HEK293T (cell line): ENCODE measurements at regions not wholly inside any gene's neighbourhood (a gene's known extent, or its start where the extent isn't known, plus 50 kb on each side); places are given as distances from the start of the nearest gene placed in this dataset.

ENCODE experiments used
- CTCF ChIA-PET: fragments of 350-600 bp; formaldehyde crosslinking; extraction: SDS; loops from one replicate; lab custom pipeline; 2021; ENCODE audit warnings: antibody characterized with exemption, inconsistent platforms; lab: Yijun Ruan, JAX
- POLR2A ChIA-PET: fragments of 350-600 bp; formaldehyde crosslinking; extraction: SDS; loops from one replicate; lab custom pipeline; 2020; ENCODE audit warnings: antibody characterized with exemption, inconsistent platforms; lab: Yijun Ruan, JAX
- DNase-seq: peaks from one replicate; pipeline ENCODE4 v3.0.0; 2012; ENCODE audit warnings: mixed read lengths; ENCODE audit errors: extremely low spot score
- ARNT ChIP-seq: fragments of 450-650 bp; IDR thresholded peaks from 2 replicates; pipeline ENCODE4 v1.6.1; 2017; ENCODE audit warnings: mild to moderate bottlenecking
- BHLHE40 ChIP-seq: fragments of 450-650 bp; IDR thresholded peaks from 2 replicates; pipeline ENCODE4 v1.6.1; 2016; ENCODE audit warnings: mild to moderate bottlenecking, moderate library complexity, borderline replicate concordance
- CTBP1 ChIP-seq: fragments of 450-650 bp; IDR thresholded peaks from 2 replicates; pipeline ENCODE4 v1.6.1; 2016; ENCODE audit warnings: borderline replicate concordance
- ELF4 ChIP-seq: fragments of 450-650 bp; IDR thresholded peaks from 2 replicates; pipeline ENCODE4 v1.6.1; 2017; ENCODE audit warnings: antibody characterized with exemption
- FOXA1 ChIP-seq: fragments of 450-650 bp; IDR thresholded peaks from 2 replicates; pipeline ENCODE4 v1.6.1; 2016; ENCODE audit warnings: mild to moderate bottlenecking
- FOXK2 ChIP-seq: fragments of 450-650 bp; IDR thresholded peaks from 2 replicates; pipeline ENCODE4 v1.6.1; 2016; ENCODE audit warnings: mild to moderate bottlenecking
- FOXM1 ChIP-seq: fragments of 450-650 bp; IDR thresholded peaks from 2 replicates; pipeline ENCODE4 v1.6.1; 2017; ENCODE audit warnings: mild to moderate bottlenecking, borderline replicate concordance
- HDGF ChIP-seq: fragments of 450-650 bp; IDR thresholded peaks from 2 replicates; pipeline ENCODE4 v1.6.1; 2017; ENCODE audit warnings: antibody characterized with exemption, borderline replicate concordance
- L3MBTL2 ChIP-seq: fragments of 450-650 bp; conservative IDR thresholded peaks from 2 replicates; pipeline ENCODE4 v1.6.1; 2016; ENCODE audit warnings: mild to moderate bottlenecking
- LEF1 ChIP-seq: fragments of 450-650 bp; IDR thresholded peaks from 2 replicates; pipeline ENCODE4 v1.6.1; 2017; ENCODE audit warnings: mild to moderate bottlenecking, borderline replicate concordance
- NFRKB ChIP-seq: fragments of 450-650 bp; IDR thresholded peaks from 2 replicates; pipeline ENCODE4 v1.6.1; 2016; ENCODE audit warnings: mild to moderate bottlenecking, moderate library complexity
- SP1 ChIP-seq: fragments of 450-650 bp; IDR thresholded peaks from 2 replicates; pipeline ENCODE4 v1.6.1; 2017
- SUZ12 ChIP-seq: fragments of 450-650 bp; IDR thresholded peaks from 2 replicates; pipeline ENCODE4 v1.6.1; 2016; ENCODE audit warnings: mild to moderate bottlenecking
- TARDBP ChIP-seq: fragments of 450-650 bp; IDR thresholded peaks from 2 replicates; pipeline ENCODE4 v1.6.1; 2016
- ZNF384 ChIP-seq: fragments of 450-650 bp; IDR thresholded peaks from 2 replicates; pipeline ENCODE4 v1.6.1; 2016
- TF ChIP-seq, protein P1 (sequence below): fragments of 450-650 bp; IDR thresholded peaks from 2 replicates; pipeline ENCODE4 v1.6.1; 2016

DNA sequence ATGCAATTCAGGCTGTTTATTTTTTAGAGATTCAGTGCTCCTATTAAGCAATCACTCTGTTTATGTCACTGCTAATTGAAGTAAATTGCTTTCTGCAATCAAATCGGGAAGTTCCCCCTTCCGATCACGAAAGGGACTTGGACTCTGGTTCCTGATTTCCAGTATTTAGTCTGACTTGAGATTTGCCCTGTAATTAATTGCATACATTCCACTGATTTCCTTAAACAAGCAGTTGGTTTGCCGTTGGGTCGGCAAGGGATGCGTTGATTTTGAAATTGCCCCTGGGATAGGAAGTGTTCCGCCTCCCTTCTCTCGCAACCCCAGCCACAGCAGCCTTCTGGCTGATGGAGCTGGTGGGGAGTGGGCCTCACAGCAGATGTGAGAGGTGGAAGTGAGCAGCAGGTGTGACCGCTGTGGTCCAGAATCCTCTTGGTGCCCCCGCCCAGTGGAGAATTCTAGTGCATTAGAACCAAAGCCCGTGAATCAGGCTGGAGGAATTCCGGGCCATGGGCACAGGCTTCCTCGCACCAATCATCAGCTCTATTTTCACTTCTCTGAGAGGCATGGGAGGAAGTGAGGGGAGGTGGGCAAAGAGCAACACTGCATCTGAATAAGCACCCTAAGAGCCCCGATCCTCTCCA, 102.5 kb downstream of the SPRY4 start:
- TF ChIP-seq SUZ12 (no peak), ZNF384 (no peak), FOXM1 (no peak), FOXA1 (no peak), SP1 (no peak), HDGF (no peak), ELF4 (no peak), NFRKB (no peak), TARDBP (no peak), L3MBTL2 (no peak), CTBP1 (no peak), LEF1 (no peak), ARNT (no peak), FOXK2 (no peak), BHLHE40 (no peak)
- TF ChIP-seq, protein P1, sequence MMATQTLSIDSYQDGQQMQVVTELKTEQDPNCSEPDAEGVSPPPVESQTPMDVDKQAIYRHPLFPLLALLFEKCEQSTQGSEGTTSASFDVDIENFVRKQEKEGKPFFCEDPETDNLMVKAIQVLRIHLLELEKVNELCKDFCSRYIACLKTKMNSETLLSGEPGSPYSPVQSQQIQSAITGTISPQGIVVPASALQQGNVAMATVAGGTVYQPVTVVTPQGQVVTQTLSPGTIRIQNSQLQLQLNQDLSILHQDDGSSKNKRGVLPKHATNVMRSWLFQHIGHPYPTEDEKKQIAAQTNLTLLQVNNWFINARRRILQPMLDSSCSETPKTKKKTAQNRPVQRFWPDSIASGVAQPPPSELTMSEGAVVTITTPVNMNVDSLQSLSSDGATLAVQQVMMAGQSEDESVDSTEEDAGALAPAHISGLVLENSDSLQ, result no peak
- ChIA-PET POLR2A (no interaction called here), CTCF (interaction anchor here (0.6 to 2.2 kb wide), 3 partner anchors 11 to 327 kb away, joined by 3 to 10 read pairs (median 3); no protein-coding TSS in a partner anchor)
- no peak for DNase-seq

DNA sequence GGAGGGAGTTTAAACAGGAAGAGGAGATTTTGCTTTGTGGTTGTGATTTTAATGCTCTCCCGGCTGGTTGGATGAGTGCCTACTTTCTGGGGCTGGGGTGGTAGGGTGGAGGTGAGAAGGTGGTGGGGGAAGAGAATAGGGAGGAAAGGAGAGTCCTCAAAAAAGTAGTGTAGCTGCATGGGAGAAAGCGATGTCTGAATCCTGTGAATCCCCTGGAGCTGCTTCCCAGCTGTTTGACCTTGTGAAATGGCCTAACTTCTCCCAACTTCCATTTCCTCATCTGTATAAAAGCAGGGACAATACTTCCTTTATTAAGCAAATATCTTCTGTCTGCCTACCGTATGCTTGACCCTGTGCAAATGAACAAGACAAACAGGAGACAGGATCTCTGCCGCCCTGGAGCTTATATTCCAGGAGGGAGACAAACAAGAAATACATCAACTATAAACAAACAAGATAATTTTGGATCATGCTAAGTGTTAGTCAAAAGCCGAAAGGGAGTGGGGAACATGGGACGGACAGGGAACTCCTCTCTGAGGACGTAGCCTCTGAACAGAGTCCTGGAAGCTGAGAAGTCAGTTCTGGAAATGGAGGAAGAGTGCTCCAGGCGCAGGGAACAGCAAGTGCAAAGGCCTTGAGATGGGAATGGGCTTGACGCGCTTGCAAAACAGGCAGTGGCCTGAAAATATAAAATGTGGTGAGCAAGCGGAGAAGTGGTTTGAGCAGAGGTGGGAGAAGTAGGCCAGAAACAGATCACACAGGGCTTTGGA, 103.5 kb downstream of the SPRY4 start:
- ChIA-PET POLR2A (no interaction called here), CTCF (no interaction called here)
- DNase-seq, result no peak
- no peak for TF ChIP-seq ARNT
- no peak for TF ChIP-seq BHLHE40
- no peak for TF ChIP-seq HDGF
- no peak for TF ChIP-seq L3MBTL2
- TF ChIP-seq ZNF384, result no peak
- TF ChIP-seq, protein P1, result no peak
- TF ChIP-seq TARDBP, result no peak
- TF ChIP-seq SUZ12, result no peak
- TF ChIP-seq FOXM1, result no peak
- no peak for TF ChIP-seq NFRKB
- no peak for TF ChIP-seq ELF4
- TF ChIP-seq FOXK2, result no peak
- no peak for TF ChIP-seq SP1
- no peak for TF ChIP-seq CTBP1
- TF ChIP-seq LEF1, result no peak
- TF ChIP-seq FOXA1, result no peak

DNA sequence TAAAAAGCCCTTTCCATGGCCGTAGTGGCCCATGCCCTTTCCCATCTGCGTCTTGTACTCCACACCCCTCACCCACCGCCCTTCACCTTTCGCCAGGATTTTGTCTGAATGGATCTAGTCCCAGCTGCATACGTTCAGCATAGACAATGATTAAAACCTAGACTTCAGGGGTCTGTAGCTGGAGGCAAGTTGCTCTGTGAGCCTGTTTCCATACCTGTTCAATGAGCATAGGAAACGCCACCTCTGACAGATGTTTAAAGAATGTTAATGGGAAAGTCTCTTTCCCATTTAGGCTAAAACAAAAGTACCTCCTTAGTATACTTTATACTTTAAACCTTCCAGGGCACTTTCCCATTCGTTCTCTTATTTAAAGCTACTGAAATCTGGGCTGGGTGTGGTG, 105.7 kb downstream of the SPRY4 start:
- TF ChIP-seq SP1 (no peak), FOXM1 (no peak), FOXA1 (no peak), L3MBTL2 (no peak), ELF4 (no peak), SUZ12 (no peak), ARNT (no peak), NFRKB (no peak), TARDBP (no peak), CTBP1 (no peak), BHLHE40 (no peak)
- TF ChIP-seq, protein P1, result no peak
- ChIA-PET CTCF (no interaction called here), POLR2A (no interaction called here)
- DNase-seq, result no peak

DNA sequence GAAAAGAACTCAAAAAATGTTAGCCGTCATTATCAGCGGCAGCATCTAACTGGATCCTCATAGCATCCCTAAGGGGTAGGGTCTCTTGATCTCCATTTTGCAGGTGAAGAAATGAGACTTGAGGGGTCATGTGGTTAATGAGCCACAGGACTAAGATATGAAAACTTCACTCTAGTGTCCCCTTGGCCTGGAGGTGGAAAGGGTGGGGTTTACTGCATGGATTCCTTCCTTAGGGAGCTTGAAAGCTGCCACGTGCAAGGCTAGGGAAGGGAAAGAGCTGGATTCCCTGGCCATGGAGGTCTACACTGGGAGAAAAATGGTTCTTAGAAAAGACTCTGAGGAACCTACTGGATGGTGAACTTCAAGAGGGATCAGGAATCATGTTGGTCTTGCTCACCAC, 107.9 kb downstream of the SPRY4 start:
- ChIA-PET POLR2A (no interaction called here), CTCF (no interaction called here)
- TF ChIP-seq FOXA1 (no peak), LEF1 (no peak), BHLHE40 (no peak), FOXM1 (no peak), ZNF384 (no peak), CTBP1 (no peak), TARDBP (no peak), ELF4 (no peak), SUZ12 (no peak), FOXK2 (no peak), L3MBTL2 (no peak)
- TF ChIP-seq, protein P1, result no peak
- no peak for DNase-seq
